ENCODE measurements at regions not wholly inside any gene's neighbourhood (a gene's known extent, or its start where the extent isn't known, plus 50 kb on each side); places are given as distances from the start of the nearest gene placed in this dataset.

DNA sequence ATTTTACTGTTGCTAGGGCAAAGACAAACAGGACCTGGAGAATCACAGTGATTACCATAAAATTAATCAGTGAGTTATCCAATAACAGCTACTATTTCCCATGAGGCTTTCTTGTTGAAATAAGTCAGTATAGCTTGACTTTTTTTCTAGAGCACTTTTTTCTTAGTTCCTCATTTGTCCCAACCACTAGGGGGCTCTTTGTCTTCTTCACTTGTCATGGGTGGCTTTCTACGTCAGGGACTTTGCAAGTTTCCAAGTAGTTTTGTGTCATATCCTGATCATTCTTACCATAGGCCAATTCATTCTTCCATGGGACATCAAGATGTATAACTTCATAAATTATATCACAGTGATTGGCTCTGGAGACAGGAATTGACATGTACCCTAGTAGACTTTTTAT lies 1019.6 kb upstream of the PIK3C3 start:
- no peaks in the 10 kb centered on the region for H3F3A ChIP-seq (replicated peaks; ENCODE audit: low read depth)
- Mint-ChIP-seq H3K27me3 (ENCODE audit: insufficient read depth, low read depth, poor library complexity) (peaks cover 4% of the 10 kb centered on the region), H3K4me3 (no peak overlapping the region), H3K4me1 (no peaks in the 10 kb centered on the region), H3K27ac (no peak overlapping the region), H3K9me3 (no peaks in the 10 kb centered on the region; the same call in 2 of the 3 replicates), H3K36me3 (ENCODE audit: low read depth) (no peaks in the 10 kb centered on the region)
- peak; percentile 82 for DNase-seq (ENCODE audit: low spot score)
- H3K4me2 ChIP-seq: no peak overlapping the region
- H2AFZ ChIP-seq: no peak overlapping the region
- ATAC-seq: no peak
- no peaks in the 10 kb centered on the region for H3K27me3 ChIP-seq (ENCODE audit: insufficient read depth)
- no peak overlapping the region for H3K27ac ChIP-seq (ENCODE audit: low read depth)
- H3K79me2 ChIP-seq (replicated peaks; ENCODE audit: insufficient read depth): no peaks in the 10 kb centered on the region
- H4K20me1 ChIP-seq (replicated peaks; ENCODE audit: insufficient read depth): no peaks in the 10 kb centered on the region
- H3K4me1 ChIP-seq (ENCODE audit: insufficient read depth): no peaks in the 10 kb centered on the region
- H3K4me3 ChIP-seq: no peak overlapping the region
- TF ChIP-seq NANOG (IDR thresholded peaks at IDR 0.05; ENCODE audit: borderline replicate concordance) (no peak), STAT1 (IDR thresholded peaks at IDR 0.05; ENCODE audit: unreplicated experiment) (no peak), POLR2AphosphoS5 (IDR thresholded peaks at IDR 0.05; ENCODE audit: low read depth) (no peak), EZH2 (IDR thresholded peaks at IDR 0.05; ENCODE audit: low read depth, unreplicated experiment) (no peak)
- TF ChIP-seq, protein P1, sequence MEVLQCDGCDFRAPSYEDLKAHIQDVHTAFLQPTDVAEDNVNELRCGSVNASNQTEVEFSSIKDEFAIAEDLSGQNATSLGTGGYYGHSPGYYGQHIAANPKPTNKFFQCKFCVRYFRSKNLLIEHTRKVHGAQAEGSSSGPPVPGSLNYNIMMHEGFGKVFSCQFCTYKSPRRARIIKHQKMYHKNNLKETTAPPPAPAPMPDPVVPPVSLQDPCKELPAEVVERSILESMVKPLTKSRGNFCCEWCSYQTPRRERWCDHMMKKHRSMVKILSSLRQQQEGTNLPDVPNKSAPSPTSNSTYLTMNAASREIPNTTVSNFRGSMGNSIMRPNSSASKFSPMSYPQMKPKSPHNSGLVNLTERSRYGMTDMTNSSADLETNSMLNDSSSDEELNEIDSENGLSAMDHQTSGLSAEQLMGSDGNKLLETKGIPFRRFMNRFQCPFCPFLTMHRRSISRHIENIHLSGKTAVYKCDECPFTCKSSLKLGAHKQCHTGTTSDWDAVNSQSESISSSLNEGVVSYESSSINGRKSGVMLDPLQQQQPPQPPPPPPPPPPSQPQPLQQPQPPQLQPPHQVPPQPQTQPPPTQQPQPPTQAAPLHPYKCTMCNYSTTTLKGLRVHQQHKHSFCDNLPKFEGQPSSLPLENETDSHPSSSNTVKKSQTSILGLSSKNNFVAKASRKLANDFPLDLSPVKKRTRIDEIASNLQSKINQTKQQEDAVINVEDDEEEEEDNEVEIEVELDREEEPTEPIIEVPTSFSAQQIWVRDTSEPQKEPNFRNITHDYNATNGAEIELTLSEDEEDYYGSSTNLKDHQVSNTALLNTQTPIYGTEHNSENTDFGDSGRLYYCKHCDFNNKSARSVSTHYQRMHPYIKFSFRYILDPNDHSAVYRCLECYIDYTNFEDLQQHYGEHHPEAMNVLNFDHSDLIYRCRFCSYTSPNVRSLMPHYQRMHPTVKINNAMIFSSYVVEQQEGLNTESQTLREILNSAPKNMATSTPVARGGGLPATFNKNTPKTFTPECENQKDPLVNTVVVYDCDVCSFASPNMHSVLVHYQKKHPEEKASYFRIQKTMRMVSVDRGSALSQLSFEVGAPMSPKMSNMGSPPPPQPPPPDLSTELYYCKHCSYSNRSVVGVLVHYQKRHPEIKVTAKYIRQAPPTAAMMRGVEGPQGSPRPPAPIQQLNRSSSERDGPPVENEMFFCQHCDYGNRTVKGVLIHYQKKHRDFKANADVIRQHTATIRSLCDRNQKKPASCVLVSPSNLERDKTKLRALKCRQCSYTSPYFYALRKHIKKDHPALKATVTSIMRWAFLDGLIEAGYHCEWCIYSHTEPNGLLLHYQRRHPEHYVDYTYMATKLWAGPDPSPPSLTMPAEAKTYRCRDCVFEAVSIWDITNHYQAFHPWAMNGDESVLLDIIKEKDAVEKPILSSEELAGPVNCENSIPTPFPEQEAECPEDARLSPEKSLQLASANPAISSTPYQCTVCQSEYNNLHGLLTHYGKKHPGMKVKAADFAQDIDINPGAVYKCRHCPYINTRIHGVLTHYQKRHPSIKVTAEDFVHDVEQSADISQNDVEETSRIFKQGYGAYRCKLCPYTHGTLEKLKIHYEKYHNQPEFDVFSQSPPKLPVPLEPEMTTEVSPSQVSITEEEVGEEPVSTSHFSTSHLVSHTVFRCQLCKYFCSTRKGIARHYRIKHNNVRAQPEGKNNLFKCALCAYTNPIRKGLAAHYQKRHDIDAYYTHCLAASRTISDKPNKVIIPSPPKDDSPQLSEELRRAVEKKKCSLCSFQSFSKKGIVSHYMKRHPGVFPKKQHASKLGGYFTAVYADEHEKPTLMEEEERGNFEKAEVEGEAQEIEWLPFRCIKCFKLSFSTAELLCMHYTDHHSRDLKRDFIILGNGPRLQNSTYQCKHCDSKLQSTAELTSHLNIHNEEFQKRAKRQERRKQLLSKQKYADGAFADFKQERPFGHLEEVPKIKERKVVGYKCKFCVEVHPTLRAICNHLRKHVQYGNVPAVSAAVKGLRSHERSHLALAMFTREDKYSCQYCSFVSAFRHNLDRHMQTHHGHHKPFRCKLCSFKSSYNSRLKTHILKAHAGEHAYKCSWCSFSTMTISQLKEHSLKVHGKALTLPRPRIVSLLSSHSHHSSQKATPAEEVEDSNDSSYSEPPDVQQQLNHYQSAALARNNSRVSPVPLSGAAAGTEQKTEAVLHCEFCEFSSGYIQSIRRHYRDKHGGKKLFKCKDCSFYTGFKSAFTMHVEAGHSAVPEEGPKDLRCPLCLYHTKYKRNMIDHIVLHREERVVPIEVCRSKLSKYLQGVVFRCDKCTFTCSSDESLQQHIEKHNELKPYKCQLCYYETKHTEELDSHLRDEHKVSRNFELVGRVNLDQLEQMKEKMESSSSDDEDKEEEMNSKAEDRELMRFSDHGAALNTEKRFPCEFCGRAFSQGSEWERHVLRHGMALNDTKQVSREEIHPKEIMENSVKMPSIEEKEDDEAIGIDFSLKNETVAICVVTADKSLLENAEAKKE (CRISPR knock-in tag; IDR thresholded peaks at IDR 0.05): no peak; the same call in 1 of the 2 replicates
- TF ChIP-seq, protein P2, sequence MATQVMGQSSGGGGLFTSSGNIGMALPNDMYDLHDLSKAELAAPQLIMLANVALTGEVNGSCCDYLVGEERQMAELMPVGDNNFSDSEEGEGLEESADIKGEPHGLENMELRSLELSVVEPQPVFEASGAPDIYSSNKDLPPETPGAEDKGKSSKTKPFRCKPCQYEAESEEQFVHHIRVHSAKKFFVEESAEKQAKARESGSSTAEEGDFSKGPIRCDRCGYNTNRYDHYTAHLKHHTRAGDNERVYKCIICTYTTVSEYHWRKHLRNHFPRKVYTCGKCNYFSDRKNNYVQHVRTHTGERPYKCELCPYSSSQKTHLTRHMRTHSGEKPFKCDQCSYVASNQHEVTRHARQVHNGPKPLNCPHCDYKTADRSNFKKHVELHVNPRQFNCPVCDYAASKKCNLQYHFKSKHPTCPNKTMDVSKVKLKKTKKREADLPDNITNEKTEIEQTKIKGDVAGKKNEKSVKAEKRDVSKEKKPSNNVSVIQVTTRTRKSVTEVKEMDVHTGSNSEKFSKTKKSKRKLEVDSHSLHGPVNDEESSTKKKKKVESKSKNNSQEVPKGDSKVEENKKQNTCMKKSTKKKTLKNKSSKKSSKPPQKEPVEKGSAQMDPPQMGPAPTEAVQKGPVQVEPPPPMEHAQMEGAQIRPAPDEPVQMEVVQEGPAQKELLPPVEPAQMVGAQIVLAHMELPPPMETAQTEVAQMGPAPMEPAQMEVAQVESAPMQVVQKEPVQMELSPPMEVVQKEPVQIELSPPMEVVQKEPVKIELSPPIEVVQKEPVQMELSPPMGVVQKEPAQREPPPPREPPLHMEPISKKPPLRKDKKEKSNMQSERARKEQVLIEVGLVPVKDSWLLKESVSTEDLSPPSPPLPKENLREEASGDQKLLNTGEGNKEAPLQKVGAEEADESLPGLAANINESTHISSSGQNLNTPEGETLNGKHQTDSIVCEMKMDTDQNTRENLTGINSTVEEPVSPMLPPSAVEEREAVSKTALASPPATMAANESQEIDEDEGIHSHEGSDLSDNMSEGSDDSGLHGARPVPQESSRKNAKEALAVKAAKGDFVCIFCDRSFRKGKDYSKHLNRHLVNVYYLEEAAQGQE (IDR thresholded peaks at IDR 0.05; ENCODE audit: unreplicated experiment): no peak
- TF ChIP-seq, protein P3, sequence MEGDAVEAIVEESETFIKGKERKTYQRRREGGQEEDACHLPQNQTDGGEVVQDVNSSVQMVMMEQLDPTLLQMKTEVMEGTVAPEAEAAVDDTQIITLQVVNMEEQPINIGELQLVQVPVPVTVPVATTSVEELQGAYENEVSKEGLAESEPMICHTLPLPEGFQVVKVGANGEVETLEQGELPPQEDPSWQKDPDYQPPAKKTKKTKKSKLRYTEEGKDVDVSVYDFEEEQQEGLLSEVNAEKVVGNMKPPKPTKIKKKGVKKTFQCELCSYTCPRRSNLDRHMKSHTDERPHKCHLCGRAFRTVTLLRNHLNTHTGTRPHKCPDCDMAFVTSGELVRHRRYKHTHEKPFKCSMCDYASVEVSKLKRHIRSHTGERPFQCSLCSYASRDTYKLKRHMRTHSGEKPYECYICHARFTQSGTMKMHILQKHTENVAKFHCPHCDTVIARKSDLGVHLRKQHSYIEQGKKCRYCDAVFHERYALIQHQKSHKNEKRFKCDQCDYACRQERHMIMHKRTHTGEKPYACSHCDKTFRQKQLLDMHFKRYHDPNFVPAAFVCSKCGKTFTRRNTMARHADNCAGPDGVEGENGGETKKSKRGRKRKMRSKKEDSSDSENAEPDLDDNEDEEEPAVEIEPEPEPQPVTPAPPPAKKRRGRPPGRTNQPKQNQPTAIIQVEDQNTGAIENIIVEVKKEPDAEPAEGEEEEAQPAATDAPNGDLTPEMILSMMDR (conservative IDR thresholded peaks at IDR 0.05; ENCODE audit: low read depth in 2 of 2): peak; percentile 69 to 79
- peaks cover 3% of the 10 kb centered on the region; the same call in 1 of the 2 replicates for H3K9me2 ChIP-seq (ENCODE audit: insufficient read depth)
- no peaks in the 10 kb centered on the region for H3K36me3 ChIP-seq (ENCODE audit: insufficient read depth)

Measured in GM23338 (cell line).